ENCODE measurements at regions not wholly inside any gene's neighbourhood (a gene's known extent, or its start where the extent isn't known, plus 50 kb on each side); places are given as distances from the start of the nearest gene placed in this dataset.
"Not testable (repeated sequence)": the region's sequence is repeated elsewhere in the genome, so short reads cannot be mapped to it uniquely, and the experiment has no call there.

DNA sequence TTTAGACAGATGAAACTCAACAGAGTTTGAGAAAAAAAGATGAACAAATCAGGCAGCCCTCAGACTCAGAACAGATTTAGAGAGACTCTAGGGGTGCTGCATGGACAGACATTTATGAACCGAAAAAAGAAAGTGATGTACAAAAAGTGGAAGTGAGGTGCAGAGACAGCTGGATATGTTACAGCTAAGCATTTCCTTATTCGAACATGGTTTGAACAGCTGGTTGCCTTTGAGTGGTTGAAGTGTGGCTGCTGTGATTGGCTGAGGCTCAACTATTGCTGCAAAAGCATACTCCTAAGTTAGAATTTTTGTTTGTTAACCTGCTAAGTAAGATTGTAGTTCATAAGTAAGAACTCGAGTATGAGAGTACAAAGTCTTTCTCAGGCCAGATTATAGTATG is 331.5 kb upstream of the PABPC4L start:
- TF ChIP-seq CTCF (IDR thresholded peaks at IDR 0.05; ENCODE audit: low read depth, low read length), result no peak
- DNase-seq (ENCODE audit: extremely low read depth, low read depth), result no peak

GRCh38 chr4:134531013-134531412 is 329.4 kb upstream of the PABPC4L start:
- no peak for TF ChIP-seq CTCF (IDR thresholded peaks at IDR 0.05; ENCODE audit: low read depth, low read length)
- DNase-seq (ENCODE audit: extremely low read depth, low read depth), result no peak

DNA sequence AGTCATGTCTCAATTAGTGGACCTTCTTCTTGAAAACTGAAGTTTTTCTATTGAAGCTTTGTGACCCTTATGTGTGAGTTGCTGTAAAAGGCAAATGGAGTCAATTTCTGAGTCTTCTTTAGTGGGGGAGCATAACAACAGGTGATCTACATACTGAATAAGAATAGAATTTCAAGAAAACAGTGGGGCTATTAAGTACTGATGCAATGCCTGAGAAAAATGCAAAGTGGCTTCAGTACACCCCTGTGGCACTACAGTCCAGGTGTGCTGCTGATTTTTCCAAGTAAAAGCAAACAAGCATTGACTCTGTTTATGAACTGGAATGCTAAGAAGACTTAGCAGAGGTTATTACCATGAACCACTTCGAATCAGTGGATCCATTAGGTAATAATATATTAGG is 328.0 kb upstream of the PABPC4L start:
- no peak for TF ChIP-seq CTCF (IDR thresholded peaks at IDR 0.05; ENCODE audit: low read depth, low read length)
- DNase-seq (ENCODE audit: extremely low read depth, low read depth), result no peak

- DNase-seq (ENCODE audit: extremely low read depth, low read depth), result no peak
- no peak for TF ChIP-seq CTCF (IDR thresholded peaks at IDR 0.05; ENCODE audit: low read depth, low read length)
These were observed 317.1 kb upstream of the PABPC4L start for GRCh38 chr4:134518574-134519217.

DNA sequence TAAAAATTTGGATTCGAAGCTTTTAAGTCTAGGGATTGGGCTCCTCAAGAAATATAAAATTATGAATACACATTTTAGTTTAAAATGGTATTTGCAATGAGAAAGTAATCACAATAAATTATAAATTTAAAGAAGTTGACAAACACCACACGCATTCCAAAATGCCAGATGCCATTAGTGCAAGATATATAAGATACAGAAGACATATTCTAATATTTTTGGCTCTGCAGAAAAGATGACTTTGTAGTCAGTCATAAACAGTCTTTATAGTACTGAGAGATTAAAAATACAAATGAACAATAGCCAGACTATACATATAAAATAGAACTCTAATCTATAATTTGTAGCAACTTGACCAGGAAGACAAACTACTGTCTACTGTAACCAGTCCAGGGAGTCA is 309.0 kb upstream of the PABPC4L start:
- no peak for DNase-seq (ENCODE audit: extremely low read depth, low read depth)
- no peak for TF ChIP-seq CTCF (IDR thresholded peaks at IDR 0.05; ENCODE audit: low read depth, low read length)

GRCh38 chr4:134505511-134505910 is 303.9 kb upstream of the PABPC4L start:
- TF ChIP-seq CTCF (IDR thresholded peaks at IDR 0.05; ENCODE audit: low read depth, low read length), result no peak
- no peak for DNase-seq (ENCODE audit: extremely low read depth, low read depth)

GRCh38 chr4:134501973-134502643 is 300.5 kb upstream of the PABPC4L start:
- no peak for TF ChIP-seq CTCF (IDR thresholded peaks at IDR 0.05; ENCODE audit: low read depth, low read length)
- no peak for DNase-seq (ENCODE audit: extremely low read depth, low read depth)

DNA sequence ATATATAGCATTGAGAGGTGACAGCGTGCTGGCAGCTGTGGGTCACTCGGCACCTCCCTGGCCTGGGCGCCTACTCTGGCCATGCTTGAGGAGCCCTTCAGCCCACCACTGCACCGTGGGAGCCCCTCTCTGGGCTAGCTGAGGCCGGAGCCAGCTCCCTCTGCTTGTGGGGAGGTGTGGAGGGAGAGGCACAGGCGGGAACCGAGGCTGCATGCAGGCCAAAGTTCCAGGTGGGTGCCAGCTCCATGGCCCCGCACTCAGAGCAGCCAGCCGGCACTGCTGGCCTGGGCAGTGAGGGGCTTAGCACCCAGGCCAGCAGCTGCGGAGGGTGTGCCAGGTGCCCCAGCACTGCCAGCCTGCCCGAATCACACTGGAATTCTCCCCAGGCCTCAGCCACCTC is 299.9 kb upstream of the PABPC4L start:
- not testable (repeated sequence) for DNase-seq (ENCODE audit: extremely low read depth, low read depth)

Measured in AG09319 (cell line).